AG09319 (cell line): ENCODE measurements at regions not wholly inside any gene's neighbourhood (a gene's known extent, or its start where the extent isn't known, plus 50 kb on each side); places are given as distances from the start of the nearest gene placed in this dataset.

ENCODE experiments used
- DNase-seq: peaks from one replicate; pipeline ENCODE4 v3.0.0-alpha.2; 2010; ENCODE audit warnings: low read depth; ENCODE audit errors: extremely low read depth
- CTCF ChIP-seq: IDR thresholded peaks from 2 replicates; pipeline ENCODE4 v1.5.1; 2011; ENCODE audit warnings: low read depth, mild to moderate bottlenecking, inconsistent platforms, low read length, moderate library complexity

DNA sequence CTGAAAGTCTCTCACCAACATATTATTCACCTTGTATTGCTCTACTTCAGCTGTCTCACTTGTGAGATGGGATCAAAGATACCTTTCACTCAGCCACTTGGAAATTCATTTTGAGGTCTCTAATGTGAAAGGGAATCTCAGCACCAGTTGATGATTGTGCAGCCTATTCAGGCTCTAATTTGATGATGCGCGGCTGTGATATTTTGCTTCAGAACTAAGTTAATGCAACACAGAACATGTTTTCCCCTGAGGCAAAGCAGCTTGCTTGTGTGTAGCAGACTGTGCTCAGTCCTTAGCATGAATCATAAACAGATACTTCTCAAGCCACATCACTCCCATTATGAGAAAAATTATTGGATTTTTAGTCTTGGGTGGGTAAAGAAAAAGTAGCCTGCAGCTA lies 378.8 kb downstream of the OSTF1 start:
- DNase-seq = no peak
- TF ChIP-seq CTCF = no peak

DNA sequence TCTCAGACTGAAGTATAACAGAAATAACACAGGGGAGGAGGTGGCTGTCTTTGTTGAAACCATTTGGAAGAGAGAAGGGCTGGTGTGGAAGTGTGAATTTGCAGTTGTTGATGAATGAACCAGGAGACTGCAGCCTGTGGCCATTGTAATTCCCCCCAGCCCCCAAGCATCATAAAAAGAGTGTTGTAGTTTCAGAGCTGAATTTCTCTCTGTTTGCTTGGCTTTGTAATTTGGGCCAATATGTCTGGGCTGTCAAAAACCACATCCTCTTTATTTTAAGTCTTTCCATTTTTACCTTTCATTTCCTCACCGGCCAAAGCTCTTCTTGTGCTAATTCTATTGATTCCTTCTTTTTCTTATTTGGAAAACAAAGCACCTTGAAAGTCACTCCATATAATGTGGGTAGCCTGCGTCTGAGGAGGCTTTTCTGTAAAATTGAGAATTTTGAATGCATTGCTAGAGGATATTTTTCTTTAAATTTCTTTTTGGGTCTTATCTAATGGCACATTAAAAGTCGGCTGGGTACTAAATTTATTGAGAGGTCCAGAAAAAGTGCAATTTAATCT lies 383.3 kb downstream of the OSTF1 start:
- DNase-seq = no peak
- TF ChIP-seq CTCF = no peak

DNA sequence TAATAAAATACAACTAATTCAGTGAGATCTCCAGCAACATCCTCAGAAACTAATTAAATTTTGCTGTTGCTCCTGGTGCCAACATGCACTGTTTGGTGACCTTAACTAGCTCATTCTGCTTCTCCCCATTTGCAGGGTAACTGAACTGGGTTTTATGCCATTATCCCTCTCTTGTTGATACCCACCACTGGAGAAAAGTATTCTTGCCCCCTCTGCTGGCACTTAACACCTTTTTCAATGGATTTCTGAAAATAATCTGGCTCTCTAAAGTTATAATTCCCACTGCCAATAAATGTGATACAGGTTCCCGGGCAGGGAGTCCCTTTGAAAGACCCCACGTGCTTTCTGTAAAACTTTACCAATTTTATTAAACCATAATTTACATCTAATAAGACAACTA lies 394.3 kb downstream of the OSTF1 start:
- TF ChIP-seq CTCF = no peak
- DNase-seq = no peak

DNA sequence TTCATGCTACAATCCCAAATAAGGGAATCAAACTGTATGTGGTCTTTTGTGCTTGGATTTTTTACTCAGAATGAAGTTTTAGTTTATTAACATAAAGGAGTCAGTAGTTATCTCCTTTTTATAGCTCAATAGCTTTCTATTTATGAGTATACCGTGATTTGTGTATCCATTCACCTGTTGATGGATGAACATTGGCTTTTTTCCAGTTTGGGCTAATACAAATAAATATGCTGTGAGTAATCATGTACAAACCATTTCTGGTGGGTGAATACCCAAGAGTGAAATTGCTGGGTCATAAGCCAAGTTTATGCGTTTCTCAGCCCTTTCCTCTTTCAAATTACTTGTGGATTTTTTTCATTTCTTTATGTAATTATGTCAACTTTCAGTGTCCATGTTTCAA lies 395.3 kb downstream of the OSTF1 start:
- TF ChIP-seq CTCF = no peak
- no peak for DNase-seq

DNA sequence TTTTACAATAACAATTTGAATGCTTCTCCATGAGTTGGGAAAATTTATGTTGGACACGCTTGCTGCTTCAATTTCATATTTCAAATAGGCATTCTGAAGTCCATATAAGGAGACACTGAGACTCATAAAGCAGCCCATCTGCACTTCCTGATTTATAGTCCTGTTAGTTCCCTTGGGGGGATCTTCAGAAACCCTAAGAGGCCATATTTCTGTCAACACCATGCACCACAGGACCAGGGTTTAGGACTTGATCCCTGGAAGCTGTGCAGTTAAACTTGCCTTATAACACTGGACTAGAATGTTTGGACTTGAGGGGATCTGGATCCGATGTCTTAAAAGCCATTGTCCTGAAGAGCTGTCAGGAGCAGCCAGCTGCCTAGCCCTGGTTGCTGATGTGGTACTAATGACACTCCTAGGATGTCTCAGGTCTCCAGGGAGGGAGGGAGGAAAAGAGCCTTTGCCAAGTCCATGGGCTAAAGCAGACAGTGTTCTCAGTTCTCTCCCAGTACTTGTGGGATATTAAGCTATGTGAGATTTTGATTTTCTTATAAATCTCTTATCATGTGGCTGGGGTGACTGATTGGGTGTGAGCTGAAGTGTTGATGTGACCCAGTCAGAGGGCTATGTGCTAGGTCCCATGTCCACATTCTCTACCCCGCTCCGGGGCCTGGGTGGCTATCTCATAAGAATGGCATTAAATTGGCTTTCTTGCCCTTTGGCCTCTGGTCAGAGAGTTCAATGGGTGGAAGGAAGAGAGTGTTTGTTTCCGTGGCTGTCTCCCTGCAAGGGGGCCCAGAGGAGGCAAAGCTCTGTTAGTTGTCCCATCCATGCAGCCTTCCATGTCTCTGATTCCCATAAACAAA lies 399.8 kb downstream of the OSTF1 start:
- TF ChIP-seq CTCF = no peak

DNA sequence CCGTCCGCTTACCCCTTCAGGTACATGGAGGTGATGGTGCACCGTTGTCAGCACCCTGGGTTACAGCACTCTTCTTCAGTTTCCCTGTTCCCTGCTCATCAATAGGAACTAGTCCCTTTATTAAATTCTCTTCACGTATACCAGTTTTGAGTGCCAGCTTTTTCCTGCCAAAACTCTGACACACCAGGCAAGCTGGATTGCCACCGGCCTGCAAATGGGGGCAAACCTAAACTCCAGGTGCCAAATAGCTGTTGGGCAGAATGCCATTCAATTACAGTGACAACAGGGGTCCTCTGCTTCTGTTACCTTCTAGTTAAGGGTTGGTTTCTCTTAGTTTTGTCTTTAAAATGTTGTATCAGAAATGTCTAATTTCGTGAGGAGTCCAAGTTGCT lies 400.4 kb downstream of the OSTF1 start:
- DNase-seq = no peak
- TF ChIP-seq CTCF = no peak

More for the DNA sequence above, 399.8 kb downstream of the OSTF1 start:
- no peak for DNase-seq

DNA sequence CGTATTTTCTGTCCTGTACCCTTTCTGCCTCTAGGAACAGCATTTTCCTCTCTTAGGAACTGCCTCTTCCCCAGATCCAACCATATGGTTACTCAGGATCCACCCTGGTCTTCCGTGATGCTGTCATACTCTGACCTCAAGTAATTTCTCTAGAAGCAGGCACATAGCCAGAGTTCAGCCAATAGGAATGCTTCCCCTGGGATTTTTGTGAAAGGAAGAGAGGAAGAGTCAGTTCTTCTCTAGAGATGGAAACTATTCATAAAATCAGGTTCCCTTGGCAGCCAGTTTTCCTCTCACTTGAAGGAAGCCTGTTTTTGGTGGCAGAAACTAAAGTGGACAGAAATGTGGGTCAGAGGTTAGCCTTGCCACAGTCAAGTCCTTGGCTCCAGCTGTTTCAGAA lies 400.1 kb upstream of the PCSK5 start:
- TF ChIP-seq CTCF = no peak
- DNase-seq = no peak
